Right lobe of liver (tissue), 4 donors: ENCODE measurements at regions not wholly inside any gene's neighbourhood (a gene's known extent, or its start where the extent isn't known, plus 50 kb on each side); places are given as distances from the start of the nearest gene placed in this dataset.

Source experiments
- POLR2A ChIP-seq: fragments of 450-650 bp; IDR thresholded peaks from one replicate; pipeline ENCODE4 v1.6.1; 2017; ENCODE audit warnings: antibody characterized with exemption, mild to moderate bottlenecking
- TF ChIP-seq, protein P1 (sequence below), 4 donors: fragments of 200-600 bp in 3 of 4; fragments of 450-650 bp in 1 of 4; IDR thresholded peaks; one replicate each; pipeline versions ENCODE4 v1.5.1 to v1.8.0; 2016 to 2022; ENCODE audit warnings: antibody characterized with exemption in 4 of 4, mild to moderate bottlenecking in 2 of 4
- donor health status: DM: no; HTN: no; CAD: no.
- donor health status: DM: no; HTN: no; CAD: no.
- donor health status: DM: no; HTN: yes; CAD: no.

DNA sequence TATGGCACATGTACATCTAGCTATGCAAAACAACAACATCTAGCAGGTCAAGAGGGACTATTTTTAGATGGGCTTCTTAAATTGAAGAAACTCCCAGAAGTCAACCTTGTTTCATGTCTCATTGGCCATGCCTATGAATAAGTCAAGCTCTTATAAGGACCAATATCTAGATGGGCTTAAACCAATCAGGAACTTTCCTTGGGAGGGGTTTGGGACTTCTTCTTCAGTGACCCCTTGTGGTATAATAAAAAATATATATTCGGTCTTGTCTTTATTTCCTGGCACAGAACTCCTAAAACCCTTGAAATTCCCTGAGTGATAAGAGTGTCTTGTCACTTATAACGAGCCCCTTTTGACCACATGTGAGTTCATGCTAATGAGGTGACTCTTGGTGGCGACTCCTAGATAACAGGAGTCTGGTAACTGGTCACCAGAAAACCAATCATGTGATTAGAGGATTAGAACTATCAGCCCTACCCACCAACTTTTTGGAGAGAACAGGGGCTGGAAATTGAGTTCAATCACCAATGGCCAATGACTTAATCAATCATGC lies 218.3 kb downstream of the HHIPL2 start:
- TF ChIP-seq, protein P1, sequence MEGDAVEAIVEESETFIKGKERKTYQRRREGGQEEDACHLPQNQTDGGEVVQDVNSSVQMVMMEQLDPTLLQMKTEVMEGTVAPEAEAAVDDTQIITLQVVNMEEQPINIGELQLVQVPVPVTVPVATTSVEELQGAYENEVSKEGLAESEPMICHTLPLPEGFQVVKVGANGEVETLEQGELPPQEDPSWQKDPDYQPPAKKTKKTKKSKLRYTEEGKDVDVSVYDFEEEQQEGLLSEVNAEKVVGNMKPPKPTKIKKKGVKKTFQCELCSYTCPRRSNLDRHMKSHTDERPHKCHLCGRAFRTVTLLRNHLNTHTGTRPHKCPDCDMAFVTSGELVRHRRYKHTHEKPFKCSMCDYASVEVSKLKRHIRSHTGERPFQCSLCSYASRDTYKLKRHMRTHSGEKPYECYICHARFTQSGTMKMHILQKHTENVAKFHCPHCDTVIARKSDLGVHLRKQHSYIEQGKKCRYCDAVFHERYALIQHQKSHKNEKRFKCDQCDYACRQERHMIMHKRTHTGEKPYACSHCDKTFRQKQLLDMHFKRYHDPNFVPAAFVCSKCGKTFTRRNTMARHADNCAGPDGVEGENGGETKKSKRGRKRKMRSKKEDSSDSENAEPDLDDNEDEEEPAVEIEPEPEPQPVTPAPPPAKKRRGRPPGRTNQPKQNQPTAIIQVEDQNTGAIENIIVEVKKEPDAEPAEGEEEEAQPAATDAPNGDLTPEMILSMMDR (IDR thresholded peaks at IDR 0.05), result no peak
- TF ChIP-seq POLR2A, result no peak
